Stimulated activated CD8-positive, alpha-beta memory T cell treated with anti-CD3 and anti-CD28 coated beads, Interleukin-15, amount 100 ng/mL, for 1 hour (primary cell): ENCODE measurements at regions not wholly inside any gene's neighbourhood (a gene's known extent, or its start where the extent isn't known, plus 50 kb on each side); places are given as distances from the start of the nearest gene placed in this dataset.

Source experiments
- DNase-seq: peaks from one replicate; pipeline ENCODE4 v3.0.0-alpha.2; 2020; ENCODE audit warnings: low read depth

DNA sequence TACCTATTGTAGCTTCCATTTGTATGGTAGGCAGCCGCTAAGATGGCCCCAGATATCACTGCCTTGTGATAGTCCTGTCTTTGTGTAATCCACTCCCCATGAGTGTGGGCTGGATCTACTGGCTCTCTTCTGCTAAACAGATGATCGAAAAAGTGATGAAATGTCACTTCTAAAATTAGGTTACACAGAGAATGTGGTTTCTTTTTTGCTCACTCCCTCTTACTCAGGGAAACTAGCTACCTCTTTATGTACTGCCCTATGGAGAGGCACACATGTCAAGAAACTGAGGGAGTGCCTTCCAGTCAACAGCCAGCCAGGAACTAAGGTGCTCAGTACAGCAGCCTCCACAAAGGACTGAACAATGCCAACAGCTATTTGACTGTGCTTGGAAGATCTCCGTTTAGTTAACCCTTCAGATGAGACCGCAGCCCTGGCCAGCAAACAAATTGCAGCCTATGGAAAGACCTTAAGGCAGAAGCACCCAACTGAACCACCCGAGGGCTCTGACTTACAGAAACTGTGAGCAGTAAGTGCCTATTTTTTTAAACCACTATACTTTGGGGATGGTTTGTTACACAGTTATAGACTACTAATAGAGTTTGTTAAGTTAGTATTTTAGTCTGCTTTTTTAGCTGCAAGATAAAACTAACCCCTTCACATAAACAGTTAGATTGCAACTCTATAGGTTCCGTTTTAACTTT, 113.2 kb upstream of the MAF start:
- no peak for DNase-seq

DNA sequence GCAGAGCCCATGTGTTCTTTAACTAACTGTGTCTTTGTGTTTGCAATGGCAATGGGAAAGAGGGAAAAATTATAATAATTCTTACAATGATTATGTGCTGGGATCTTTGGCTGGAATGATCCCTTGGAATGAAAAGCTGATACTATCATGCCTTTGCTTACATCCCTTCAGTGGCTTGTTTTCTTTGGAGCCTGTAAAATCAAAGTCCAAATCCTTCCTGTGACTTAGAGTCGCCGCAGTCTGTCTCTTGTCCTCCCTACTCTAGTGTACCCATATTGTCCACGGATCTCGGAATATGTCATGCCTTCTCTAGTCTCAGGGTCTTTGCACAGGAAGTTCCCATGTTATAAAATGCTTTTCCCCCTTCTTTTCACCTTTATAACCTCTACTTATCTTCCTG, 111.7 kb upstream of the MAF start:
- DNase-seq = no peak

DNA sequence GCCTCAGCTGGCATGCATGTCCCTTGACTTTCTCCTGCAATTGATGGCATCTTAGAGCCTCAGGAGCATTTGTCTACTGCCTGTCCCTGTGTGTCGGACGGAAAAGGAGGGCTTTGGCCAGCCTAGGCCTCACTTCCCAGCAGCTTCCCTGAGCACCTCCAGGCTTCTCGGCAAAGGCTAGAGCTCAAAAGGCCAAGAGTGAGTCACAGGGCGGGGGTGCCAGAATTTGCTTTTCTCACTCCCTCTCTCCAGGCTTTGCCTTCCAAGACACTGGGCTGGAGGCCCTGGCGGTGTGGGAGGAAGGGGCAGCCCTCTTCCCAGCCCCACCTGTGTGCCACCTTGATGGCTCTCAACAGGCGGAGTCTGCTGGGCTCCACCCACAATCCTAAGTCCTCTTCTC, 107.3 kb upstream of the MAF start:
- no peak for DNase-seq

DNA sequence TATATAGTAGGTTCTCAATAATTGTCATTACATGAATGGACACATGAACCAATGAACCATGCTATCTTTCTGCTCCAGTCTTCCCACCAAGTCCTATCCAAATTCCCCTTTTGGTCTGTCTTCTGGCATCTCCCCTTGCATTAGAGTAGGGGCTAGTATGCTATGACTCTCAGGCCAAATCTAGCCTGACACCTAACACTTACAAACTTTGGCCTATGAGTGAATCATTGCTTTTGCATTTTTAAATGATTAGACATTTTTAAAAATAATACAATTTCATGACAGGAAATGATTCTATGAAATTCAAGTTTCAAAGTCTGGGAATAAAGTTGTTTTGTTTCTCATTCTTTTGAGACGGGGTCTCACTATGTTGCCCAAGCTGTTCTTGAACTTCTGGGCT, 102.5 kb upstream of the MAF start:
- no peak for DNase-seq

DNA sequence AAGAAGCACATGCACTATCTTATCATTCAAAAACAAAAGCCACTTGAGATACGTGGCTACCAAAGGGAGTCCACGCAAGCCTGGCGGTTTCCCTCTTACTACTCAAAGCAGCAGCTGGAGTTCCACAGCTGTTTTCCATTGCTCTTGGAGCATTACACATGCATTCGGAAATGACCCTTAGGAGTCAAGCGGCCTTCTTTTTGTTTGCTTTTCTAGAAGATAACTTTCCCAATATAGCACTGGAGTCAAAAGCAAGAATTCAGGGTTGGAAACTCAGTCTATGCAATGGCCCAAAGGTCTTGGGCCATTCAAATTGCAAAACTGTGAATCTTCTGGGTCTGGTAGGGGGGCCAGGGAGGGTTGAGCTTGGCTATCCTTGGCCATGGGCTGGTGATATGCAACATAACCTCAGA, 97.8 kb upstream of the MAF start:
- no peak for DNase-seq

DNA sequence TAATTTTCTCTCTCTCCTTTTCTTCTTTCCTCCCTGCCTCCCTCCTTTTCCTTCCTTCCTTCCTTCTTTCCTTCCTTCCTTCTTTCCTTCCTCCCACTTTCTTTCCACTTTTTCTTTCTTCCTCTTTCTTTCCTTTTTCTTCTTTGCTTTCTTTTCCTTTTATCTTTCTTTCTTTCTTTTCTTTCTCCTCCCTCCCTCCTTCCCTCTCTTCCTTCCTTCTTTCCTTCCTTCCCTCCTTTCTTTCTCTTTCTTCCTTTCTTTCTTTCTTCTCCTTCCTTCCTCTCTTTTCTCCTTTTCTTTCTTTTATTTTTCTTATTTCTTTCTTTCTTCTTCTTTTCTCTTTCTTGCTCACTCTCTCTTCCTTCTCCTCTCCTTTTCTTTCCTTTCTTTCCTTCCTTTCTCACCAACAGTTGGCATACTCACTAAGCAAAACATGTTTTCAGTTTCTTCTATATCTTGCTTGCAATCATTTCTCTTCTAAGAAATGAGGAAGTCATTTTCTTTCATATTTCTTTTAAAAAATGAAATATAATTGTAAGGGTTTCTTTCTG, 97.1 kb upstream of the MAF start:
- no peak for DNase-seq

DNA sequence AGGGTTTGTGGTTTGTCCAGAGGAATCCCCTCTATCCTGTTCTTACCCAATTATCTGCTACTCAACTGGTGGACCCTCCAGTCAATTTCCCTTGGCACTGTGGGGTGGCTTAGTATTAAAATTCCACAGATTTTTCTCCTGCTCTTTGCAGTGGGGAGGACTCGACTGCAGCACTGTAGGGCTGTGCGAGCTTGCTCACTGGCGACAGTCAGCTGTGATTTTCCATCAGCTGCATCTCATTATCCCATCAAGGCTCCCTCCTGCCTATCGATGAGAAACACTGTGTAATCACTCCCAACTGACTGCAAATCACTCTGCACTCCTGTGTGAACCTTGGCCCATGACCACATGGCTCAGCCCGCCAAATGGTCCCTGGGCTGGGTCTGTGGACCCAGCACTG, 90.5 kb upstream of the MAF start:
- no peak for DNase-seq

DNA sequence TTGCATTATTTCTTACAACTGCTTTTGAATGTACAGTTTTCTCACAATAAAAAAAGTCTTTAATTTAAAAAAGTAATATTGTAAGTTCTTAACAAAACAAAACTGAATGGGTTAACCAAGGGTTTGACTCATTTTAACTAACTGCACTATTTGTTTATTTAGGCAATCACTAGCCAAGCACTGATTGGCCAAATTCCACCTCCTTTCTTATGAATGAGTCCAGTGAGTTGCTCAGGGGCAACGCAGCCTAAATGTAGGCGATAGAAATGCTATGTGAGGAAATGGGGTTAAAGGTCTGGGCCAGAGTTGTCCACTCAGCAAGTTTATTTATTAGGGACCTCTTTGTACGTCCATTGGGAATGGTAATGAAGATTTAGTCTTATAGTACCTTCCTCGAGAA, 89.6 kb upstream of the MAF start:
- DNase-seq = no peak

DNA sequence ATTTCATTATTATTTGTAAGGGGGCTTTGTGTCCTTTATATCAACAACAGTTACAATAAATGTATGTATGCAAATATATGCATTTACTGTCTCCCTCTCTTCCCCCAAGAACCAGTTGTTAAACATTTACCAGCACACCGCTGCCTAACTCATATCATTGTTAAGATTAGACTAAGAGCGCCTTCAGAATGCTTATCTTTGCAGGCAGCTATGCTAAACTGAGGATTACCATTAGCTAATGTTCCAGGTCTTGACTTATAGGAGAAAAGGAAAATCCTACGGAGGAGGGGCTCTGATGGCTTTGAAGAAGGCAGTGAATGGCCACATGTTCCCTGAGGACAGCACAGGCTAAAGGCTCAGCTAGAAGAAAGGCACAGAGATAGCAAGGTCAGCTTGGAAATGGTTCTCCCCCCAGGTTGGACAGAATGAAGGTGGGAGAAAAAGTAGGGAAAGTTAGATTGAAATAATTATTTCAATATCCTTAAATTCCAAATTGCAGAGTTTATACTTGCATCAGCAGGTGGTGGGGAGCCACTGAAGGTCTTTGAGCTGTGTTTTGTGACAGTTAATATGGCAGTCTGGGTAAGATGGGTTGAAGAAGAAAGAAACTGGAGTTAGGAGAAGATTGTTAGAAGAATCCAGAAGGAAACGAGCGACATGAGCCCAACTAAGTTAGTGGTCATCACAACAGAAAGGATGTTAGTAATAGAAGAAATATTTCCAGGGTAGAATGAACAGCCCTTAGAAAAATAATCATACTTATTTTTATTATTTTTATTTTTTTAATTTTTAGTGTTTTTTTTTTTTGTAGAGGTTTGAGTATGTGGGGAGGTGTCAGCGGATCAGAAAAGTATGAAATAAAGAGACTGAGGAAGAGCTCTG, 87.0 kb upstream of the MAF start:
- DNase-seq = no peak

DNA sequence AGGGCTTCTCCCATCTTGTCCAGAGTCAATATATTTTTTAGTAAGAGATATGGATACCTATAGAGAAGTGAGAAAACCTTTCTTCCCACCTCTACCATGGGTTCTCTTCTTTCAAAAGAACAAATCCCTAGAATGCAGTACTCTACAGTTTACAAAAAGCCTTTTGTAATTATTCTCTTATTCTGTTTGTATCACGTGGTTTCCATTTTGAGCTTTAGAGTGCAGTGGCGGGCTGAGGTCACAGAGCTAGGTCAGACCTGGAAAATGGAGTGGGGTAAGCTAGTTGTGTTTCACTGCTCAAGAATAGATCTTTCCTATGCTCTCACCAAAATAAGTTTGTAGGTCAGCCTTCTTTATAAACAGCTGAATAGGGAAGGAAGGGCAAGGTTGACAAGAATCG, 85.3 kb upstream of the MAF start:
- no peak for DNase-seq

DNA sequence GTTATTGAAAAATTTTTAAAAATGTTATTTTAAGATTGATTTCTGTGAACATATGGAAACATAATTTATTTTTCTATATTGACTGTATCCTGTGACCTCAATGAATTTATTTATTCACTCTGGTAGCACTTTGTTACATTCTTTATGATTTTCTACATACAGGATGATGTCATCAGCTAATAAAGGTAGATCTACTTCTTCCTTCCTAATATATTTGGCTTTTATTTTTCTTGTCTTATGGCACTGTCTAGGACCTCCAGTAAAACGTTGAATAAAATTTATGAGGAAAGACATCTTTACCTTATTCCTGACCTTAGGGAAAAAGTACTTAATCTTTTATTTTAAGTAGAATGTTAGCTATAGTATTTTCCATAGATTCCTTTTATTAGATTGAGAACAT, 78.8 kb upstream of the MAF start:
- no peak for DNase-seq

DNA sequence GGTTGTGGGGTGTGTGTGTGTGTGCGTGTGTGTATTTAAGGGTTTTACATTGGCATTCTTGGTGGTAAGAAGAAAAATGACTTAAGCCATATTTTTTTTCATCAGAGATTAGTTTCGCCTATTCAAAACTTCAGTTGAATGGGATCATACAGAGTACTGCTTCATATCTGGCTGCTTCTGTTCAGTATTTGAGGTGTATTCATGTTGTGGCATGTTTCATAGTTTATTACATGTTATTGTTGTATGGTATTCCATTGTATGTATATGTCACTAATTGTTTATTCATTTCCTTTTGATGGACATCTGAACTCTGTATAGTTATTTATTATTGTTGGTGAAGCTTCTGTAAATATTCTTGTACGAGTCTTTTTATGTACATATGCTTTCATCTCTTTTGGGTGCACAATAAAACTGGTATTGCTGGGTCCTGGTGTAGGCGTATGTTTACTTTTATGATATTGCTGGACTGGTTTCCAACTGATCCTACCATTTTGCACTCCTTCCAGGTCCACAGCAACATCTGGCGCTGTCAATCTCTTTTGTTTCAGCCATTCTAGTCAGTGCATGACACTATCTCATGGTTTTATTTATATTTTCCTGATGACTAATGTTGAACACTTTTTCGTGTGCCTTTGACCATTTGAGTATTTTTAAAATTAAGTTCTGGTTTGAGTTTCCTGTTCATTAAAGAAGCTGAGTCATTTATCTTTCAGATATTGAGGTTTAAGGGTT, 77.4 kb upstream of the MAF start:
- DNase-seq = no peak

DNA sequence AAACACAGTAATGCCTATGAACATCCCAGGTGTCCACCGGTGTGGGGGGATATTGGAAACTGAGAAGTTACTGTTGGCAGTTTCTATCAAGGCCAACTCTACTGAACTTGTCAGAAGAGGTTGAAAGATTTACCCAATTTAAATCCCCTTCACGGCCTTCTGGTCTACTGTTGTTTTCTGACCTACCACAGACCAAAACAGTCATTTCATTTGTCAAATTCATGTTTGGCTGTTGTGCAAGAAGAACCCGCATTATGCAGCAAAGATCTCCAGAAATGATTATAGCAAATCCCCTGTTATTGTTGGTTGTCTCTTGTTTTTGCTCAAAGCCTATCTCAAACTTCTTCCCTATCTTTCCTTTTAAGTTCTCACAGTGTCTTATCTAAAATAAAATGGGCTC, 73.1 kb upstream of the MAF start:
- DNase-seq = no peak

DNA sequence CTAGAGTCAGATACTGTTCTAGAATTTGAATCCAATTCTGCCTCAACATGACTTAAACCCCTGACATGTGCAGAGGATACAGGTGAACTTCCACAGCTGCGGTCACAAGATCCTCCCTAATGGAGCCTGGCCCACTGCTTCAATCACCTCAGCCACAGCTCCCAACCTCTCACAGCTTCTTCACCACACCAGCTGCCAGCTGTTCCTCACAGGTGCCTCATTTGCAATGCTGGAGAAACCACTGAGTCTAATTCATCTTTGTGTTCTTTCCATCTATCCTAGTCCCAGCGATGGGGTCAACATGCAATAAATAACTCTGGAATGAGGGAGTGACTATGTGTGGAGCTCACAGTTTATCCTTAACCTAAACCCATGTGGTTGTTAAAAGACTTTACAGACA, 72.0 kb upstream of the MAF start:
- DNase-seq = no peak

DNA sequence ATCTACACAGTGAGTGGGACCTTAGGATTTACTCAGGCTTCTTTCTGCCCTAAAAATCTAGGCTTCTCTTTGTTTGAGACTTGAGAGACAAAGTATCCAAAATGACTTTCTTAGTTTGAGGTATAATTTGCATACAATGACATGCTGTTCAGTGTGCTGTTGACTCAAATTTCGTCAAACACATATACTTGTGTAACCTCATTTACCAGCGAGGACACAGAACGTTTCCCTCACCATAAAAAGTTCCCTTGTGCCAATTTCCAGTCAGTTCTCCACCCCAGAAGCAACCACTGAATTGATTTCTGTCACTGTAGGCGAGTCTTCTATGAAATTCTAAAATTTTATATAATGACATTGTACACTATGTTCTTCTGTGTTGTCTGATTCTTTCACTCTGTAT, 68.0 kb upstream of the MAF start:
- DNase-seq = no peak

DNA sequence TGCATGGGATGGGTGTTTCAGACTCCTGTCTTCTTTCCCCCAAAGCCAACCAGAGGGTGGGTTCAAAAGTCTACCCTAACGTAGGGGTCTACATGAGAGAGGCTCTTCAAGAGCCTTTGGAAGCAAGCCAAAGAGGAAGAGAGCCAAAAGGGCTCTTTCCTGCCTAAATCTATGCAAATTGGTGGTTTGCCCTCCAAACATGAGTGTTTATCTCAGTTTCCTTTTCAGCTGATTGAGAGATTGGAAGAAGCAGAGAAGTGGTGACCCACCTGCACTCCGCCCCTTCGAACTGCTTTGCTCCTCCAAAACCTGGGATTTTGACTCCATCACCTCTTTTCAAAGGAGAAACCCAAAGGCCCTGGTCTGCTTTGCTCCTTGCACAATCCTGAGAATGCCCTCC, 65.4 kb upstream of the MAF start:
- no peak for DNase-seq

DNA sequence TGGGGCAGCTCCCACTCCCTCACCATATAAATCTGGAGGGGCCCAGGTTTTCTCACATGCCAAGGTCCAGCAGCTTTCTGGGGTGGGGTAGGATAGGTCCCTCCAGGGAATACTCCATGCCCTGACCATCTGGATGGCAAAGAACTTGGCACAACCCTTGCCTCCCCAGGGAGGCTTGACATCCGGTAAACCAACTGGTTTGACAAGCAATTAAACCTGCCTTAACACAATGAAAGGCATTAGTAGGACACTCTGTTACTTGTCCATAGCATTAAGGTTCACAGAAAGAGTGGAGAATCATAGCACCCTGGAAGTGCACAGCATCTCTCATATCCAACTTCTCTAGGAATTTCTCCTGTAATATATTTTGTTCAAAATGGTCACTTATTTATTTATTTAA, 63.9 kb upstream of the MAF start:
- DNase-seq = no peak

DNA sequence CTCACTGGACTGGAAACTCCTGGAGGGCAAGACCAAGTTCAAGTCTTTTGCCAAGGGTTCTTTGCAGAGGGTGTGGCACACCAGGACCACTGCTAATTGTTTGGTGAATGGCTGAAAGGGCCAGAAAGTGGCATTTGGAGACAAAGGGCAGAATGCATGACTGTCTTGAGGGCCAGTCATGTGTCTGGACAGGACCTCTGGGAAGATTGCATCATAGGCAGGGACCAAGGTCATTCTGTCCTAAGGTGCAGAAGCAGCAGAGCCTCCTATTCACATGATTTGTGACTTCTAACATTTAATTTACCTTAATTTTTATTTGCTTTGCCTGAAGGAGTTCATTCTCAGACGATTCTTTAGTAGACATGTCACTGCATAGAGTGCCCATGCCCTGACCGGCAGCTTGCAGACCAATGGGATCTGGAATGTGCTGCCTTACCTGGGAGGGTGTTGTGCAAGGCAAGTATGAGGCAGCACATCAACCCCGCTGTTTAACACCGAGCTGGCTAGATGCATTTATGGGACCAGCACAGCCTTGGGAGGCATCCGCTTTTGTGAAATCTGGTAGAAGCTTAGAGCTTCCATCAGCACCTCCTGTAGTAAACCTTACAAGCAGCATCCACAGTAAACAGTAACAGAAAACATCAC, 62.3 kb upstream of the MAF start:
- DNase-seq = no peak

DNA sequence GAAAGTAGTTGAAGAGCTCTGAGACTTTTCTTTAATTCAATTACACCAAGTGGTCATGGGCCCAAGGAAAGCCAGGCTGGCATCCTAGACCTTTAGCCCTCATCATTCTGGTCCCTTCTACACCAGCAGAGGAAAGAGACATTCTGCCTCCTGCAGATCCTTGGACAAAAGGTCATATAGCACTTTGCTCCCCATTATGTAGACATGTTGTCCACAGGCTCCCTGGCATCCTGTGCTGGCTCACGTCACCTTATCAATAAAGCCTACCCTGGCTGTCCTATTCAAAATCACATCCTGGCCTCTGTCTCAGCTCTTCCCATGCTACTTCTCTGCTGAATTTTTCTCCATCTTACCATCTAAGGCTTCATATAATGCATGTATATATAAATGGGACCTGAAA, 61.6 kb upstream of the MAF start:
- no peak for DNase-seq

DNA sequence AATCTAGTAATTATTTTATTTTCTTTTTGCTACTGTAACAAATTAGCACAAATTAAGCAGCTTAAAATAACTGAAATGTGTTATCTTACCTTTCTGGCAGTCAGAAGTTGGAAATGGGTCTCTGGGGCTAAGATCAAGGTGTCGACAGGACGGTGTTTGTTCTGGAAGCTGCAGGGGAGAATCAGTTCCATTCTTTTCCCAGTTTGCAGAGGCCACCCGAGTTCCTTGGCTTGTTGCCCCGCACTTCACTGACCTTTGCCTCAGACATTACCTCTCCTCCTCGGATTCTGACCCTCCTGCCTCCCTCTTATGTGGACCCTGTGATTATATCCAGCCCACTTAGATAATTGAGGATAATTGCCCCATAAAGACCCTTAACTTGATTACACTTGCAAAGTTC, 61.0 kb upstream of the MAF start:
- DNase-seq = no peak

DNA sequence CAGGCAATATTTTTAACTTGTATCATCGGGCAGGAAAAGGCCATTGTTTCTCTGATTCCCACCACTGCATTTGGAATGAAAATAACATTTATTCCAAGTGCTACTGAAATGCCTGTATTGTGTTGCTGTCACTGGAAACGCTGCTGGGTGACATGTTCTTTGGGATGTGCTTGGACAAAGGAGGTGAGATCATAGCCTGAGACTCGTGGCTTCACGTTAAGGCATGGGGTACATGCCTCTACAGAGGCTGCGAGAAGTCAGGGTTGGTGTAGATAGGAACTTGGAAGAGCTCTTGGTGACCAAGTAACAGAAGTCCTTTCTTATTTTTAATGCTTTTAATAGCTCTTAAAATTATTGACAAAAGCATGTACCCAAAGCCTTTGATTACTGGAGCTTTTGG, 58.8 kb upstream of the MAF start:
- DNase-seq = no peak

DNA sequence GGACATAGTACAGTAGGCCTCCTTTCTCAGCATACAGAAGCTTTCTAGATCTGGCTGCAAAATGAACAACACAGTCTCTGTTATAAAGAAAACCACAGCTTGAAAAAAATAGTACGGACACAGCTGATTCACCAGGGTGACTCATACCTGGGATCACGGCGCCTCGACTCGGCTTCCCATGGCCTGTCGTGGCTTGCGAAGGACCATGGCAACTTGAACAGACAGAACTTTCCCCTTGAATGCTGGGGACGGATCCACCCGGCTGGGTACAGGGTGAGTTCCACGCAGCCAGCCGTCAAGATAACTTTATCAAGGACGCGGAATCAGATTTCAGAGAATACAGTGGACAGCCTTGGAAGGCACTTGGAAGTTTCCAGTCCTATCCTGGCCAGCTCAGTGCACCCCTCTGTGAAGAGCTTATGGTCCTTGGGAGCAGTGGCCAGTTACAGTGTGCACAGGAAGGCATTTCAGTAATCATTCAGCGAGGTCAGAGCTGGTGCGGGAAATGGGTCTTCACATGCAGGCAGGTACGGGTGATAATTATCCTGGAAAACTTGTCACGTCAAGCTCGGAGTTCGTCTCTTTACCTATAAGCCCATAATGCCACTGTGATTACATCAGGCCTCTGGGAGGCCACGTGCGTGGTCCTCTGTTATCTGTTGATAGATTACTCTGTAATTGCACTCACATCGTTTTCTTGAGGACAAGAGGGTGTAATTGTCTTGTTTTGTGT, 57.9 kb upstream of the MAF start:
- DNase-seq = no peak
